SU-DHL-6 (cell line): ENCODE measurements at regions not wholly inside any gene's neighbourhood (a gene's known extent, or its start where the extent isn't known, plus 50 kb on each side); places are given as distances from the start of the nearest gene placed in this dataset.

Experiments used
- H2AFZ ChIP-seq: fragments of 200-600 bp; sonication (generic); 2 replicates; pipeline ENCODE4 v1.6.1; 2014; ENCODE audit warnings: low read depth, mild to moderate bottlenecking, moderate library complexity, mixed read lengths, antibody characterized with exemption, low read length; ENCODE audit not compliant: severe bottlenecking
- H3F3A ChIP-seq: fragments of 200-600 bp; shearing (Covaris generic); 2 replicates; pipeline ENCODE4 v1.6.0; 2016; ENCODE audit warnings: antibody characterized with exemption, mild to moderate bottlenecking; ENCODE audit not compliant: insufficient read depth
- H3K27ac ChIP-seq: fragments of 200-600 bp; sonication (generic); 2 replicates; pipeline ENCODE4 v1.5.1; 2016; ENCODE audit warnings: low read depth, mild to moderate bottlenecking, low read length, moderate library complexity, mixed read lengths
- H3K27me3 ChIP-seq: fragments of 200-600 bp; sonication (generic), shearing (Covaris generic); 2 replicates; pipeline ENCODE4 v1.6.0; 2014; ENCODE audit warnings: mild to moderate bottlenecking, low read length
- H3K36me3 ChIP-seq: fragments of 200-600 bp; sonication (generic); 2 replicates; pipeline ENCODE4 v1.6.1; 2014; ENCODE audit warnings: mild to moderate bottlenecking, low read length, mixed read lengths
- H3K4me2 ChIP-seq: fragments of 300-600, 200-600 bp; shearing (Covaris generic), sonication (generic); 2 replicates; pipeline ENCODE4 v1.6.0; 2014; ENCODE audit warnings: low read length, low read depth, mild to moderate bottlenecking; ENCODE audit not compliant: poor library complexity, severe bottlenecking
- H3K4me3 ChIP-seq: fragments of 200-600 bp; sonication (generic); 2 replicates; pipeline ENCODE4 v1.5.1; 2014; ENCODE audit warnings: antibody characterized with exemption, low read length, mild to moderate bottlenecking, mixed read lengths; ENCODE audit not compliant: insufficient read depth, poor library complexity, severe bottlenecking
- H3K79me2 ChIP-seq: fragments of 200-600 bp; sonication (generic); 2 replicates; pipeline ENCODE4 v1.6.1; 2014; ENCODE audit warnings: mild to moderate bottlenecking, low read length, moderate library complexity; ENCODE audit not compliant: insufficient read depth
- H3K9ac ChIP-seq: fragments of 200-600 bp; sonication (generic); 2 replicates; pipeline ENCODE4 v1.7.0; 2014; ENCODE audit warnings: mild to moderate bottlenecking, low read length
- H3K9me2 ChIP-seq: fragments of 200-600 bp; sonication (generic); replicated peaks from 2 replicates; pipeline ENCODE4 v1.6.1; 2014; ENCODE audit warnings: low read length; ENCODE audit not compliant: insufficient read depth
- H3K9me3 ChIP-seq: fragments of 200-600 bp; sonication (generic); 2 replicates; pipeline ENCODE4 v1.6.1; 2014; ENCODE audit warnings: low read length, mixed read lengths; ENCODE audit not compliant: insufficient read depth
- H4K20me1 ChIP-seq: fragments of 200-600 bp; sonication (generic); 2 replicates; pipeline ENCODE4 v1.6.1; 2014; ENCODE audit warnings: low read depth, mild to moderate bottlenecking, antibody characterized with exemption, low read length, moderate library complexity, mixed read lengths
- EZH2phosphoT487 ChIP-seq: fragments of 200-600 bp; sonication (generic), shearing (Covaris generic); conservative IDR thresholded peaks from 2 replicates; pipeline ENCODE4 v1.6.1; 2018; ENCODE audit warnings: mild to moderate bottlenecking, antibody characterized with exemption, low read length, moderate library complexity, mixed read lengths
- TF ChIP-seq, protein P1 (sequence below): fragments of 200-600 bp; sonication (generic); IDR thresholded peaks from one replicate; pipeline ENCODE4 v1.5.1; 2017; ENCODE audit warnings: antibody characterized with exemption, mild to moderate bottlenecking, low read length, moderate library complexity; ENCODE audit not compliant: insufficient read depth, poor library complexity, severe bottlenecking

DNA sequence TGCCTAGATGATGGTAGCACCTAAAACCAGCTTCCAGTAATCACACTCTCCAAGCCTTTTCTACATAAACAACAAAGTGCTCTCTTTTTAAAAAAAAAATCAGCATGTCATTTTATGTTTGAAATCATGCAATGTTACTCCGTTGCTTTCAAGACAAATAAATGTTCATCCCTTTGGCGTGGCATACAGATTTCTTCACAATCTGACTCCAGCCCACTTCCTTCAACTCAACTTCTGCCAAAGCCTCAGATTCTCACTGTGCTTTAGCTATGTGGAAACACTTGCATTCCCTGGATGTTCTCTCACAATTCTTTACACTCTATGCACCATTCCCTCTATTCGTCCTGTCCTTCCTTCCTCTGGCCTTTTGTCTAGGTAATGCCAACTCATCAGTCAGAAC is 206.3 kb upstream of the BLID start:
- TF ChIP-seq, protein P1, sequence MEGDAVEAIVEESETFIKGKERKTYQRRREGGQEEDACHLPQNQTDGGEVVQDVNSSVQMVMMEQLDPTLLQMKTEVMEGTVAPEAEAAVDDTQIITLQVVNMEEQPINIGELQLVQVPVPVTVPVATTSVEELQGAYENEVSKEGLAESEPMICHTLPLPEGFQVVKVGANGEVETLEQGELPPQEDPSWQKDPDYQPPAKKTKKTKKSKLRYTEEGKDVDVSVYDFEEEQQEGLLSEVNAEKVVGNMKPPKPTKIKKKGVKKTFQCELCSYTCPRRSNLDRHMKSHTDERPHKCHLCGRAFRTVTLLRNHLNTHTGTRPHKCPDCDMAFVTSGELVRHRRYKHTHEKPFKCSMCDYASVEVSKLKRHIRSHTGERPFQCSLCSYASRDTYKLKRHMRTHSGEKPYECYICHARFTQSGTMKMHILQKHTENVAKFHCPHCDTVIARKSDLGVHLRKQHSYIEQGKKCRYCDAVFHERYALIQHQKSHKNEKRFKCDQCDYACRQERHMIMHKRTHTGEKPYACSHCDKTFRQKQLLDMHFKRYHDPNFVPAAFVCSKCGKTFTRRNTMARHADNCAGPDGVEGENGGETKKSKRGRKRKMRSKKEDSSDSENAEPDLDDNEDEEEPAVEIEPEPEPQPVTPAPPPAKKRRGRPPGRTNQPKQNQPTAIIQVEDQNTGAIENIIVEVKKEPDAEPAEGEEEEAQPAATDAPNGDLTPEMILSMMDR, result no peak
- no peak for TF ChIP-seq EZH2phosphoT487
- Histone ChIP-seq H3K4me2 (no peak overlapping the region), H3K9me3 (no peaks in the 10 kb centered on the region)

DNA sequence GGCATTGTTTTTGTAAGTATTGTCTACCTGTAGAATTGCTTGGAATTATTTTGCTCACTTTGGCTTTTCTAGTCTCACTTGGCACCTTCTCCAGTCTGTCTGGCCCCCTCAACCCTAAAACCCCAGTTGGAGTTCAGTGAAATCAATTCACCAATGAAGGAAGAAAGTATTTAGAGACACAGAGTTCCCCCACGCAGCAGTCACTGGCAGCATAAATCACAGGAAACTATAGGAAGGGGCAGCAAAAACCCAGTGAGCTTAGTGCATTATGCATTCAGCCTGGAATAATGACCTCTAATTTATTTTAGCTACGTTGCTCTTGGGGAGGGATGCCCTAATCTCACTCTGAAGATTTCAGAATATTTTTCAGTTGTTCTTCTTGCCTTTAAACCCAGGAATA is 204.7 kb upstream of the BLID start:
- no peaks in the 10 kb centered on the region for H3K9me3 ChIP-seq
- H4K20me1 ChIP-seq, result no peaks in the 10 kb centered on the region
- H3K36me3 ChIP-seq, result no peaks in the 10 kb centered on the region
- H3K9me2 ChIP-seq, result no peaks in the 10 kb centered on the region
- no peak overlapping the region for H3K4me3 ChIP-seq
- H2AFZ ChIP-seq, result no peak overlapping the region
- no peak overlapping the region for H3K9ac ChIP-seq
- no peaks in the 10 kb centered on the region for H3K79me2 ChIP-seq
- H3K4me2 ChIP-seq, result no peak overlapping the region
- H3K27me3 ChIP-seq, result no peaks in the 10 kb centered on the region
- TF ChIP-seq, protein P1, result no peak
- no peak overlapping the region for H3K27ac ChIP-seq
- H3F3A ChIP-seq, result no peaks in the 10 kb centered on the region

More for the DNA sequence above, 206.3 kb upstream of the BLID start:
- Histone ChIP-seq H3K9me2 (no peaks in the 10 kb centered on the region), H3F3A (no peaks in the 10 kb centered on the region), H3K27me3 (no peaks in the 10 kb centered on the region), H3K79me2 (no peaks in the 10 kb centered on the region), H4K20me1 (no peaks in the 10 kb centered on the region), H3K4me3 (no peak overlapping the region), H3K9ac (no peak overlapping the region), H3K27ac (no peak overlapping the region), H2AFZ (no peak overlapping the region), H3K36me3 (no peaks in the 10 kb centered on the region)

DNA sequence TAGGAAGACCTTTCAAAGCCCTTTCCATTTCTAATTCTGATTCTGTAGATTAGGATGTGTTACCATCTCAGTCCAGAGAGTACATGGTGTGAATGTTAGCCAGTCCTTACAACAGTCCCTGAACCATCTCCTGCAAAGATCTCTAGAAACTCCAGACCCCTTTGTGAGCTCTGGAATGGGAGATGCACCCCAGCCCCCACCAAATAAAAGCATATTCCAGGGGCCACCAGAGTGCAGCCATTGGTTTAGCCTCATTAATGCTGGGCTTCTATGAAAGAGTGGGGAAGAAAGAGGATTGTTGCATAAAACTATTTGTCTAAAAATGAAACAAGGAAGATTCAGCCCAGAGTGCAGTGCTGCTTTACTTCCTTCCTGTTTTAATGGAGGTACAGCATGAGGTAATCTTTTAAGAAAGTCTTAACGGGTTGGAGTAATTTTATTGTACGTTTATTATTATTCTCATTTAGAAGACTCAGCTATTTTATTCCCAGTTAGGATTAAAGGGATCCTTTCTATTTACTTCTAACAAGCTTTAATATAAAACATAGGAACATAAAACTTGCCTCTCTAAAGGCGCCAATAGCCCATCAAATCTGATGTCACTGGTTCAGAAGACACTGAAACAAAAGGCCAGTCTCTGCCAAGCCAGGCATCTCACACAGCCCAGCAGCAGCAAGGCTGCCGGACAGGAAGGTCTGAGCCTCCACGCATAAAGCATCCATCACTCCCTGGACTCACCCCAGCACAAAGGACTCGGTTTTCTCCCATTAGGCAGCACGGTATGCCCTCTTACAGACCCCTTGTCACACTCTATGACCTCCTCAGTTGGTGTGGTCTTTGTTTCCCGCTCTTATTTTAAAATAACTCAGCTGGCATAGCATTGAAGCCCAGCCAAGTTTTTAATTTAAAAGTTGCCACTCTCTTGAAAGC is 203.9 kb upstream of the BLID start:
- H3K27me3 ChIP-seq, result no peaks in the 10 kb centered on the region
- H3K9me3 ChIP-seq, result no peaks in the 10 kb centered on the region
- TF ChIP-seq EZH2phosphoT487, result no peak
- TF ChIP-seq, protein P1, result no peak
- H3F3A ChIP-seq, result no peaks in the 10 kb centered on the region
- no peaks in the 10 kb centered on the region for H3K9me2 ChIP-seq
- H3K79me2 ChIP-seq, result no peaks in the 10 kb centered on the region
- H3K4me3 ChIP-seq, result no peak overlapping the region
- H3K27ac ChIP-seq, result no peak overlapping the region
- no peaks in the 10 kb centered on the region for H3K36me3 ChIP-seq
- H3K9ac ChIP-seq, result no peak overlapping the region
- H2AFZ ChIP-seq, result no peak overlapping the region
- no peaks in the 10 kb centered on the region for H4K20me1 ChIP-seq
- no peak overlapping the region for H3K4me2 ChIP-seq
